Esophagus squamous epithelium (tissue), 5 donors: ENCODE measurements at regions not wholly inside any gene's neighbourhood (a gene's known extent, or its start where the extent isn't known, plus 50 kb on each side); places are given as distances from the start of the nearest gene placed in this dataset.

Experiments
- DNase-seq: peaks from one replicate; lab custom pipeline; 2025; lab: John Stamatoyannopoulos, UW
- H3K27ac ChIP-seq, 4 donors: fragments of 200-600 bp; sonication (generic); one replicate each; pipeline ENCODE4 v1.5.1; 2016 to 2019; ENCODE audit warnings: mild to moderate bottlenecking in 1 of 4
- H3K27me3 ChIP-seq, 4 donors: fragments of 200-600 bp; sonication (generic); 1 replicate in 3 of 4; 2 replicates in 1 of 4; pipeline versions ENCODE4 v1.5.1 to v1.6.0; 2017 to 2021; ENCODE audit warnings: antibody characterized with exemption in 1 of 4
- H3K36me3 ChIP-seq, 3 donors: fragments of 200-600 bp; sonication (generic); one replicate each; pipeline ENCODE4 v1.5.1; 2016 to 2019
- H3K4me1 ChIP-seq, 3 donors: fragments of 200-600 bp; sonication (generic); one replicate each; pipeline ENCODE4 v1.5.1; 2017 to 2019
- H3K4me3 ChIP-seq, 4 donors: fragments of 200-600 bp; sonication (generic); 1 replicate in 3 of 4; 2 replicates in 1 of 4; pipeline ENCODE4 v1.5.1; 2016 to 2019; ENCODE audit warnings: mild to moderate bottlenecking in 2 of 4, moderate library complexity in 1 of 4
- H3K9me3 ChIP-seq, 3 donors: fragments of 200-600 bp; sonication (generic); one replicate each; pipeline ENCODE4 v1.5.1; 2016 to 2019
- POLR2A ChIP-seq, 4 donors: fragments of 450-650 bp; IDR thresholded peaks; one replicate each; pipeline ENCODE4 v1.6.1; 2017; ENCODE audit warnings: antibody characterized with exemption in 4 of 4, mild to moderate bottlenecking in 4 of 4, moderate library complexity in 3 of 4
- WGBS, 2 donors: methylation state at CpG; one replicate each; pipeline ENCODE4 v1.1.5; 2018; 5-methylcytosine and 5-hydroxymethylcytosine counted together
- intact Hi-C: fragments of 100-400 bp; cut with DNase I; formaldehyde crosslinking; loops from one replicate; pipeline ENCODE4 v1.15.0; 2022
- TF ChIP-seq, protein P1 (sequence below), 6 experiments: fragments of 450-650 bp in 4 of 6; fragments of 200-600 bp in 2 of 6; sonication (generic) in 2 of 6; IDR thresholded peaks; one replicate each; pipeline ENCODE4 v1.5.1; 2016 to 2019; ENCODE audit warnings: antibody characterized with exemption in 6 of 6, mild to moderate bottlenecking in 4 of 6, moderate library complexity in 4 of 6
- donor health status: DM: yes; HTN: yes; CAD: no.

DNA sequence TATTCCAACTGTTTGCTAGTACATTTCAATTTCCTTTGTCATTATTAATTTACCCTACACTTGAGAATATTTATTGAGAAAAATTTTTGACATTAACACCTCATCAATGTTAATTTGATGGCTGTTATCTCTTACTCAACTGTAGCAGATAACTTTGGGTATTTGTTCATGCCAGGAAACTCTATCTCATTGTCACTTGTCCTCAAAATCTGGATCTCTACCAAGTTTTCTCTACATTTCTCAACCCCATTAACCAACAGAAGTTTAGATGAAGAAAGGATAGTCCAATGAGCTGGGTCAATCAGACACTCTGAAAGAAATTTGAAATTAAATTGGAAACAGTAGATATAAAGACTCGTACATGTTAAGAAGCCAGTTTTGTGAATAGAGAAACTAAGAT is 395.3 kb downstream of the TUSC1 start:
- intact Hi-C loops: no loop called here
- Histone ChIP-seq H3K9me3 (no peaks in the 10 kb centered on the region), H3K4me3 (no peak overlapping the region), H3K4me1 (no peaks in the 10 kb centered on the region), H3K36me3 (no peaks in the 10 kb centered on the region), H3K27ac (no peak overlapping the region), H3K27me3 (no peaks in the 10 kb centered on the region)
- TF ChIP-seq, protein P1, sequence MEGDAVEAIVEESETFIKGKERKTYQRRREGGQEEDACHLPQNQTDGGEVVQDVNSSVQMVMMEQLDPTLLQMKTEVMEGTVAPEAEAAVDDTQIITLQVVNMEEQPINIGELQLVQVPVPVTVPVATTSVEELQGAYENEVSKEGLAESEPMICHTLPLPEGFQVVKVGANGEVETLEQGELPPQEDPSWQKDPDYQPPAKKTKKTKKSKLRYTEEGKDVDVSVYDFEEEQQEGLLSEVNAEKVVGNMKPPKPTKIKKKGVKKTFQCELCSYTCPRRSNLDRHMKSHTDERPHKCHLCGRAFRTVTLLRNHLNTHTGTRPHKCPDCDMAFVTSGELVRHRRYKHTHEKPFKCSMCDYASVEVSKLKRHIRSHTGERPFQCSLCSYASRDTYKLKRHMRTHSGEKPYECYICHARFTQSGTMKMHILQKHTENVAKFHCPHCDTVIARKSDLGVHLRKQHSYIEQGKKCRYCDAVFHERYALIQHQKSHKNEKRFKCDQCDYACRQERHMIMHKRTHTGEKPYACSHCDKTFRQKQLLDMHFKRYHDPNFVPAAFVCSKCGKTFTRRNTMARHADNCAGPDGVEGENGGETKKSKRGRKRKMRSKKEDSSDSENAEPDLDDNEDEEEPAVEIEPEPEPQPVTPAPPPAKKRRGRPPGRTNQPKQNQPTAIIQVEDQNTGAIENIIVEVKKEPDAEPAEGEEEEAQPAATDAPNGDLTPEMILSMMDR (IDR thresholded peaks at IDR 0.05): no peak
- TF ChIP-seq POLR2A (IDR thresholded peaks at IDR 0.05): no peak
- WGBS, 2 donors: 78 to 88% methylated on average over 1 of the region's 1 CpG
- DNase-seq: no peak

DNA sequence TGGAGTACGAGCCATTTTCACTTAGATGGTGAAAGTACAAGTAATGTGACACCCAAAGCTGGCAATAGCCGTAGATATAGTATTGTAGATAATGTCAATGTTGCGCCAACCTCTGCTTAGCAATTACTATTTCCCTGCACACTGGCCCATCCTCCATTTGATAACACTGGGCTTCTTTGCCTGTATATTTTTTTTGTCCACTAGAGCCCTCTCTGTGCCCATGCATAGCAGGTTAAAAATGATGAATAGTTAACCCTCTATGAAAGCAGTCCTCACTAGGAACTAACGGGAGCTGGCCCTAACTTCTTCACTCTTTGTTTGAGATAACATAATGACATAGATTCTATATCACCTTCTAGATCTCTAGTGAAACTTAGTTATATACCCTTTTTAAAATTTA is 416.8 kb downstream of the TUSC1 start:
- intact Hi-C loops: no loop called here
- WGBS, 2 donors: 72 to 83% methylated on average over 4 of the region's 4 CpGs
- DNase-seq: no peak
- no peaks in the 10 kb centered on the region for H3K9me3 ChIP-seq
- H3K4me3 ChIP-seq: no peak overlapping the region
- H3K27ac ChIP-seq: no peak overlapping the region
- no peaks in the 10 kb centered on the region for H3K36me3 ChIP-seq
- H3K4me1 ChIP-seq: peaks cover 0 to 7% (median 3%) of the 10 kb centered on the region in 3 donors
- no peak for TF ChIP-seq POLR2A (IDR thresholded peaks at IDR 0.05)
- TF ChIP-seq, protein P1 (IDR thresholded peaks at IDR 0.05): no peak
- H3K27me3 ChIP-seq: no peaks in the 10 kb centered on the region

DNA sequence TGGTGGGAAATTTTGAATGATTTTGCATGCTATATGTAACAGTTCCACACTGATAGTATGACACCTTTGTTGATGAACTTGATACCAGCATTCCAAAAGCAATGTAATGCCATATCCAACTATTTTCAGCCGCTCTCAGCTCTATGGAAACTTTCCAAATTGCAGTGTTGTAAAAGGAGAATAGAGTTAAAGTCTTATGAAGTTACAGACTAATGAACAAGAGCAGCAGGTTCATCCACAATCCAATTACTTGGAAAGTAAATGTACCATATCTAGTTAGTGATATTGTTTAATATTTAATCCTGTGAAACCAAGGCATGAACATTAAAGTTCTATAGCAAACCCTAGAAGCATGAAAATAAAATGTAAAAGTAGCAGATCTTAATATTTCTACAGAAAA is 418.2 kb downstream of the TUSC1 start:
- intact Hi-C loops: no loop called here
- Histone ChIP-seq H3K4me1 (peaks cover 0 to 7% (median 3%) of the 10 kb centered on the region in 3 donors), H3K4me3 (no peak overlapping the region), H3K36me3 (no peaks in the 10 kb centered on the region), H3K27ac (no peak overlapping the region), H3K9me3 (no peaks in the 10 kb centered on the region), H3K27me3 (no peaks in the 10 kb centered on the region)
- DNase-seq: no peak
- no peak for TF ChIP-seq POLR2A (IDR thresholded peaks at IDR 0.05)
- TF ChIP-seq, protein P1 (IDR thresholded peaks at IDR 0.05): no peak
- 36 to 53% methylated on average over 1 of the region's 1 CpG for WGBS, 2 donors

DNA sequence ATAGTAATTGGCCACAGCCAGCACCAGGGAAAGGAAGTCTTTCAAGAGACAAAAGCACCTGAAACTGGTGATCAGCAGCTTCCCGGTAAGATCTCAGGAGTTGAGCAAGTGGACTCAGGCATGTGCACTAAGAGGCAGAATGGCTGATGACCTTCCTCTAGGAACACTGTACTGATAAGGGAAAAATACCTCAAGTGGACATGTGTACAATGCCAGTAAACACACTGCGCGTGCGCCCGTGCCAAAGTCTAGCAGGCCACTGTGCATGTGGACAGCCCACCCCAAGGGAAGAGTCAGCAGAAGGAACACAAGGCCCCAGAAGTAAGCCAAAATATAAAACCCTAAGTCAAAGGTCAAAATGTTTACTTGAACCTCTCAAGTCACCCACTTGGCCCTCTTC is 423.0 kb downstream of the TUSC1 start:
- Histone ChIP-seq H3K27me3 (no peaks in the 10 kb centered on the region), H3K36me3 (no peaks in the 10 kb centered on the region), H3K27ac (no peak overlapping the region), H3K9me3 (no peaks in the 10 kb centered on the region), H3K4me3 (no peak overlapping the region), H3K4me1 (no peaks in the 10 kb centered on the region)
- DNase-seq: no peak
- 89% methylated on average over 4 to 5 of the region's 5 CpGs for WGBS, 2 donors
- intact Hi-C loops: no loop called here
- no peak for TF ChIP-seq POLR2A (IDR thresholded peaks at IDR 0.05)
- TF ChIP-seq, protein P1 (IDR thresholded peaks at IDR 0.05): no peak

DNA sequence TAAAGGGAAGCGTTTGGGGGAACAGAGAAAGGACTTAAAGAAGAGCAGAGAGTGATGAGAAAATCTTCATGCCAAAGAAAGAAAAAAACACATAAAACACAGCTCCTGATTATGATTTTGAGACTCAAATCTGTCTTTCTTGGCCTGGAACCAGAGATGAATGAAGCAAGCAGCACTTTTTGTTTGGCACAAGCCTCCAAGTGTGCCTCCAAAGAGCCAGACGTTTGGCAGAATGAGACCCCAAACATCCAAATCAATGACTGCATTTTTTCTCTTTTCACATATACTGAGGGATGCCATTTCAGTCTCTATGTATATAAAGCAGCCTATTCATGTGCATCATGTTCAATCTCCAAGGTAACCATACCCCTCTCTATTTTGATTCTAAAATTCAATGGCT is 424.2 kb downstream of the TUSC1 start:
- Histone ChIP-seq H3K9me3 (no peaks in the 10 kb centered on the region), H3K4me1 (no peaks in the 10 kb centered on the region), H3K4me3 (no peak overlapping the region), H3K27me3 (no peaks in the 10 kb centered on the region), H3K36me3 (no peaks in the 10 kb centered on the region), H3K27ac (no peak overlapping the region)
- DNase-seq: no peak
- no peak for TF ChIP-seq POLR2A (IDR thresholded peaks at IDR 0.05)
- TF ChIP-seq, protein P1 (IDR thresholded peaks at IDR 0.05): no peak
- WGBS, 2 donors: 31 to 38% methylated on average over 2 of the region's 2 CpGs
- intact Hi-C loops: no loop called here
